Keratinocyte (primary cell): ENCODE measurements at regions not wholly inside any gene's neighbourhood (a gene's known extent, or its start where the extent isn't known, plus 50 kb on each side); places are given as distances from the start of the nearest gene placed in this dataset.

Experiments
- DNase-seq: peaks from one replicate; pipeline ENCODE4 v3.0.0-alpha.2; 2011; ENCODE audit warnings: low read depth, missing footprints, low spot score
- FAIRE-seq: peaks from 2 replicates; lab custom pipeline; 2011; peaks lifted over from hg19 to GRCh38; lab: Jason Lieb, UNC
- H2AFZ ChIP-seq: 2 replicates; pipeline ENCODE4 v1.6.0; 2012; ENCODE audit warnings: low read length, control low read depth, inconsistent platforms; ENCODE audit not compliant: control insufficient read depth
- H3K27ac ChIP-seq: 2 replicates; pipeline ENCODE4 v1.5.1; 2011; ENCODE audit warnings: low read length; ENCODE audit not compliant: control insufficient read depth, insufficient read depth
- H3K27me3 ChIP-seq: 3 replicates; pipeline ENCODE4 v1.6.0; 2011; ENCODE audit warnings: low read length; ENCODE audit not compliant: control insufficient read depth, insufficient read depth; ENCODE audit errors: extremely low read depth
- H3K36me3 ChIP-seq, 2 experiments: 2 replicates in 1 of 2; 3 replicates in 1 of 2; pipeline ENCODE4 v1.5.1; 2011; ENCODE audit warnings: low read length in 2 of 2, mild to moderate bottlenecking in 1 of 2; ENCODE audit not compliant: control insufficient read depth in 2 of 2, insufficient read depth in 2 of 2; ENCODE audit errors: extremely low read depth in 1 of 2
- H3K4me1 ChIP-seq: 3 replicates; pipeline ENCODE4 v1.5.1; 2011; ENCODE audit warnings: low read length; ENCODE audit not compliant: control insufficient read depth, insufficient read depth; ENCODE audit errors: extremely low read depth
- H3K4me2 ChIP-seq: 3 replicates; pipeline ENCODE4 v1.6.0; 2011; ENCODE audit warnings: low read depth, low read length; ENCODE audit not compliant: control insufficient read depth, insufficient read depth; ENCODE audit errors: extremely low read depth
- H3K4me3 ChIP-seq, 3 experiments: fragments of 200-600 bp in 1 of 3; sonication (generic) in 1 of 3; 2 replicates in 2 of 3; 3 replicates in 1 of 3; pipeline ENCODE4 v1.5.1; 2011 to 2016; ENCODE audit warnings: low read length in 3 of 3, mild to moderate bottlenecking in 3 of 3, control low read depth in 2 of 3, inconsistent platforms in 1 of 3, low read depth in 1 of 3, mixed read lengths in 1 of 3, mixed run types in 1 of 3, moderate library complexity in 1 of 3; ENCODE audit not compliant: control insufficient read depth in 2 of 3, insufficient read depth in 2 of 3; ENCODE audit errors: extremely low read depth in 1 of 3
- H3K79me2 ChIP-seq: 2 replicates; pipeline ENCODE4 v1.6.0; 2012; ENCODE audit warnings: low read length; ENCODE audit not compliant: control insufficient read depth, insufficient read depth
- H3K9ac ChIP-seq: 3 replicates; pipeline ENCODE4 v1.6.0; 2011; ENCODE audit warnings: low read length; ENCODE audit not compliant: control insufficient read depth, insufficient read depth; ENCODE audit errors: extremely low read depth
- H3K9me1 ChIP-seq: 3 replicates; pipeline ENCODE4 v1.6.0; 2011; ENCODE audit warnings: low read length; ENCODE audit not compliant: control insufficient read depth, insufficient read depth; ENCODE audit errors: extremely low read depth
- H3K9me3 ChIP-seq: 2 replicates; pipeline ENCODE4 v1.5.1; 2012; ENCODE audit warnings: low read depth, low read length; ENCODE audit not compliant: control insufficient read depth
- H4K20me1 ChIP-seq: 3 replicates; pipeline ENCODE4 v1.6.0; 2011; ENCODE audit warnings: low read length; ENCODE audit not compliant: control insufficient read depth, insufficient read depth; ENCODE audit errors: extremely low read depth
- EZH2 ChIP-seq: IDR thresholded peaks from one replicate; pipeline ENCODE4 v1.6.1; 2012; ENCODE audit warnings: inconsistent platforms, mild to moderate bottlenecking, low read length, moderate library complexity
- dilution Hi-C: fragments of 300-500 bp; cut with MboI; formaldehyde crosslinking; loops from one replicate; pipeline ENCODE4 v1.7.0; 2020; ENCODE audit warnings: low sequenced_read_pairs; ENCODE audit not compliant: extremely low pct_ligation_motif_present
- TF ChIP-seq, protein P1 (sequence below), 3 experiments: IDR thresholded peaks in 1 of 3; conservative IDR thresholded peaks in 1 of 3; optimal IDR thresholded peaks in 1 of 3; 2 replicates in 2 of 3; 3 replicates in 1 of 3; pipeline versions ENCODE3 to v1.5.1; 2011; ENCODE audit warnings: low read length in 3 of 3, mild to moderate bottlenecking in 3 of 3, moderate library complexity in 2 of 3, control low read depth in 1 of 3, inconsistent platforms in 1 of 3; ENCODE audit not compliant: insufficient read depth in 2 of 3; ENCODE audit errors: extremely low read depth in 1 of 3

DNA sequence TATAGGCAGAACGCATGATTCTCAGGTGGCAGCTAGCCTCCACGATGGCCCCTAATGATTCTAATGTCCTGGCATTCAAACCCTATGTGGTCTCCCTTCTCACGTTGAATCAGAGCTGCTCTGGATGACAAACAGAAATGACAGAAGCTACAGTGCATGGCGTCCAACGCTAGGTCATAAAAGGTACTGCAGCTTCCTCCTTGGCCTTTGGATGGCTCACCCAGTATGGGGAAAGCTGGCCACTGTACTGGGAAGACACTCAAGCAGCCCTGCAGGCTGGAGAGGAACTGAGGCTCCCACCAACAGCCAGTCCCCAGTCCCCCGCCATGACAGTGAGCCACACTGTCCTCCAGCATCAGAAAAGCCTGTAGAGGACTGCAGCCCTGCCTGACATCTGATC, 286.3 kb downstream of the FAM43A start:
- DNase-seq, result no peak
- H3K9ac ChIP-seq, result no peak overlapping the region
- H3K4me1 ChIP-seq, result no peaks in the 10 kb centered on the region
- no peaks in the 10 kb centered on the region for H3K9me3 ChIP-seq
- no peak overlapping the region for H3K27ac ChIP-seq
- H3K4me2 ChIP-seq, result no peak overlapping the region
- H3K4me3 ChIP-seq, result no peak overlapping the region
- no peaks in the 10 kb centered on the region for H3K9me1 ChIP-seq
- peaks cover 16% of the 10 kb centered on the region for H3K27me3 ChIP-seq
- H2AFZ ChIP-seq, result no peak overlapping the region
- H4K20me1 ChIP-seq, result no peaks in the 10 kb centered on the region
- no peak for FAIRE-seq
- TF ChIP-seq, protein P1, sequence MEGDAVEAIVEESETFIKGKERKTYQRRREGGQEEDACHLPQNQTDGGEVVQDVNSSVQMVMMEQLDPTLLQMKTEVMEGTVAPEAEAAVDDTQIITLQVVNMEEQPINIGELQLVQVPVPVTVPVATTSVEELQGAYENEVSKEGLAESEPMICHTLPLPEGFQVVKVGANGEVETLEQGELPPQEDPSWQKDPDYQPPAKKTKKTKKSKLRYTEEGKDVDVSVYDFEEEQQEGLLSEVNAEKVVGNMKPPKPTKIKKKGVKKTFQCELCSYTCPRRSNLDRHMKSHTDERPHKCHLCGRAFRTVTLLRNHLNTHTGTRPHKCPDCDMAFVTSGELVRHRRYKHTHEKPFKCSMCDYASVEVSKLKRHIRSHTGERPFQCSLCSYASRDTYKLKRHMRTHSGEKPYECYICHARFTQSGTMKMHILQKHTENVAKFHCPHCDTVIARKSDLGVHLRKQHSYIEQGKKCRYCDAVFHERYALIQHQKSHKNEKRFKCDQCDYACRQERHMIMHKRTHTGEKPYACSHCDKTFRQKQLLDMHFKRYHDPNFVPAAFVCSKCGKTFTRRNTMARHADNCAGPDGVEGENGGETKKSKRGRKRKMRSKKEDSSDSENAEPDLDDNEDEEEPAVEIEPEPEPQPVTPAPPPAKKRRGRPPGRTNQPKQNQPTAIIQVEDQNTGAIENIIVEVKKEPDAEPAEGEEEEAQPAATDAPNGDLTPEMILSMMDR (optimal IDR thresholded peaks at IDR 0.05 in 1 of 3, IDR thresholded peaks at IDR 0.05 in 1 of 3, conservative IDR thresholded peaks at IDR 0.05 in 1 of 3; ENCODE audit: extremely low read depth in 1 of 3, insufficient read depth in 2 of 3, low read length in 3 of 3), result no peak
- TF ChIP-seq EZH2, result no peak
- dilution Hi-C loops, result no loop called here
- H3K36me3 ChIP-seq, result no peaks in the 10 kb centered on the region
- H3K79me2 ChIP-seq, result no peaks in the 10 kb centered on the region

DNA sequence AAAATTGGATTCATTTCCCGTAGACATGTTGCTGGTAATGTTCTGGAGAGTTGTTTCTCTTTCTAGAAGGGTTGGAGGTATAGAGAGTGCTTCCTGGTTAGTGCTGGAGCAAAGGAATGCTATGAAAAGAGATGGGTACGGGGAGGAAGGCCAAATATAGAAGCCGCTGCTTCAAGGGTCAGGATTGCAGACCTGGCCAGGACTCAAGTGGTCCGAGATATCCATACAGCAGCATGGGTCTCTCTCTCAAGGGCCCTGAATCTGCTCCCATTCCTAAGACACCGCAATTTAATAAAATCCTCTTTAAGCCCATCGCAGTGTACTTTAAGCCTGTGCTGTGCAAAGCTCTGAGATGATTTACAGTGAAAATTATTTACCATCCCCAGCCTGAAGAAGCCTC, 287.0 kb downstream of the FAM43A start:
- no peaks in the 10 kb centered on the region for H3K36me3 ChIP-seq
- no peak for FAIRE-seq

More for the DNA sequence above, 287.0 kb downstream of the FAM43A start:
- peaks cover 13% of the 10 kb centered on the region for H3K27me3 ChIP-seq
- TF ChIP-seq EZH2, result no peak
- TF ChIP-seq, protein P1 (optimal IDR thresholded peaks at IDR 0.05 in 1 of 3, IDR thresholded peaks at IDR 0.05 in 1 of 3, conservative IDR thresholded peaks at IDR 0.05 in 1 of 3; ENCODE audit: extremely low read depth in 1 of 3, insufficient read depth in 2 of 3, low read length in 3 of 3), result no peak
- no peak overlapping the region for H3K4me3 ChIP-seq
- no peak overlapping the region for H3K4me2 ChIP-seq
- no peaks in the 10 kb centered on the region for H4K20me1 ChIP-seq
- H3K27ac ChIP-seq, result no peak overlapping the region
- no peaks in the 10 kb centered on the region for H3K9me1 ChIP-seq
- H3K9me3 ChIP-seq, result no peaks in the 10 kb centered on the region
- H3K4me1 ChIP-seq, result no peaks in the 10 kb centered on the region
- H2AFZ ChIP-seq, result no peak overlapping the region
- DNase-seq, result no peak
- H3K79me2 ChIP-seq, result no peaks in the 10 kb centered on the region
- no peak overlapping the region for H3K9ac ChIP-seq
- dilution Hi-C loops, result no loop called here
